ENCODE measurements at regions not wholly inside any gene's neighbourhood (a gene's known extent, or its start where the extent isn't known, plus 50 kb on each side); places are given as distances from the start of the nearest gene placed in this dataset.

DNA sequence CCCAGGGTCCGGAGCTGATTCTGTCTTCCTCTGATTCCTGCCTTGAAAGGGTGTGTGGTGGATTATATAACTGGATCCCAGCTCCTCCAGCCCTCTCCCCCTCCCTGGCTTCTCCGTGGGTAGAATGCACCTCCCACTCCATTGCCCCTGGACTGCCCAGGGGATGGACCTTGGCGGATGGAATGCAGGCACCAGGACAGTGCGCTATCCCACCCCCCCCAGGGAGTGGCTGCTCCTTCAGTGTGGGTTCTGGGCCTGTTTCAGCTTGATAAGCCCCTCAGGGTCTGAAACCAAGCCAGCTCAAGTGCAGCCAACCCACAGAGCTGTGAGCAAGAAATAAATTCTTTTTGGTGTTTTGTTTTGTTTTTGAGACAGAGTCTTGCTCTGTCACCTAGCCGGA, 112.4 kb upstream of the TMEM132D start:
- no peak overlapping the region for H3K4me3 ChIP-seq (ENCODE audit: low read depth, low read length)
- TF ChIP-seq, protein P1, sequence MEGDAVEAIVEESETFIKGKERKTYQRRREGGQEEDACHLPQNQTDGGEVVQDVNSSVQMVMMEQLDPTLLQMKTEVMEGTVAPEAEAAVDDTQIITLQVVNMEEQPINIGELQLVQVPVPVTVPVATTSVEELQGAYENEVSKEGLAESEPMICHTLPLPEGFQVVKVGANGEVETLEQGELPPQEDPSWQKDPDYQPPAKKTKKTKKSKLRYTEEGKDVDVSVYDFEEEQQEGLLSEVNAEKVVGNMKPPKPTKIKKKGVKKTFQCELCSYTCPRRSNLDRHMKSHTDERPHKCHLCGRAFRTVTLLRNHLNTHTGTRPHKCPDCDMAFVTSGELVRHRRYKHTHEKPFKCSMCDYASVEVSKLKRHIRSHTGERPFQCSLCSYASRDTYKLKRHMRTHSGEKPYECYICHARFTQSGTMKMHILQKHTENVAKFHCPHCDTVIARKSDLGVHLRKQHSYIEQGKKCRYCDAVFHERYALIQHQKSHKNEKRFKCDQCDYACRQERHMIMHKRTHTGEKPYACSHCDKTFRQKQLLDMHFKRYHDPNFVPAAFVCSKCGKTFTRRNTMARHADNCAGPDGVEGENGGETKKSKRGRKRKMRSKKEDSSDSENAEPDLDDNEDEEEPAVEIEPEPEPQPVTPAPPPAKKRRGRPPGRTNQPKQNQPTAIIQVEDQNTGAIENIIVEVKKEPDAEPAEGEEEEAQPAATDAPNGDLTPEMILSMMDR (IDR thresholded peaks at IDR 0.05; ENCODE audit: low read depth, low read length), result no peak
- DNase-seq (ENCODE audit: low read depth, low spot score), result no peak
- in situ Hi-C loops (cut with HindIII; ENCODE audit: low sequenced_read_pairs), result no loop called here

GRCh38 chr12:130016986-130017385, 113.2 kb upstream of the TMEM132D start:
- no peak overlapping the region for H3K4me3 ChIP-seq (ENCODE audit: low read depth, low read length)
- TF ChIP-seq, protein P1 (IDR thresholded peaks at IDR 0.05; ENCODE audit: low read depth, low read length), result no peak
- no peak for DNase-seq (ENCODE audit: low read depth, low spot score)
- in situ Hi-C loops (cut with HindIII; ENCODE audit: low sequenced_read_pairs), result no loop called here

DNA sequence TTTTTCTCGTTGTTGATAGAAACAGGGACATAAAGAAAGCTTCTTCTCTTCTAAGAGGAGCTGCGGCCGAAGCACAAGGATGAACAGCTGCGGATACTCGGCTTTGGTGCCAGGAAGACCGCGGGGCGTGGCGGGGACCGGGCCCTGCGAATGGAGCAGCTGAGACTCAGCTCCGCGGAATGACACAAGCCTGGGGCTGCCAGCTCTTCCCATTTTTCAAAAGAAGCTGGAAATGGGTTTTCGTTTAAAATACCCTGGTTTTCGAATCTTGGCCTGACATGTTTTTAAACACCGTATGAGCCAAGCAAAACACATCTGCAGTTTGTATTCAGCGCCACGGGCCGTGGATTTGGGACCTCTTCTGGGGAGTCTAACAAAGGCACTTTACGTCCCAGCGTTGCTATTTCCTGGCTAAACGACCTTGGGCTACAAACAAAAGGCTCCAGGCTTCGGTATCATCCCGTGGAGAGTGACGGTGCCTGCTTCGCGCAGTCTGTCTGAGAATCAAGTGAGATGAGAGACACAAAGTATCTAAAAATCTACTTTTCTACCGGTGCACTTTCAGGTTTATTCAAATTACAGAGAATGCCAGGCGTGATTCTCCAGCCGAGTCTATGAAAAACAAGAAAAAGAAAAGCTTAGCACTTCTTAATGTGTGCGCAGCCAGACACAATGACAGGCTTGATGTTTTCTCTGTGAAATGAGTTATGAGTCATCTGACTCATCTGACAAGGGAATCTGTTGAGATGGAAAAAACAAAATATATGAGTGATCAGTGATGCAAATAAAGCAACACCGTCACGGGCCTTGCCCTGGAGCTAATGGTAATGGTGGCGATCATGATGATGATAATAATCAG, 114.0 kb upstream of the TMEM132D start:
- in situ Hi-C loops (cut with HindIII; ENCODE audit: low sequenced_read_pairs), result no loop called here
- H3K4me3 ChIP-seq (ENCODE audit: low read depth, low read length), result no peak overlapping the region
- TF ChIP-seq, protein P1 (IDR thresholded peaks at IDR 0.05; ENCODE audit: low read depth, low read length), result no peak
- no peak for DNase-seq (ENCODE audit: low read depth, low spot score)

- DNase-seq (ENCODE audit: low read depth, low spot score), result no peak
- H3K4me3 ChIP-seq (ENCODE audit: low read depth, low read length), result no peak overlapping the region
- TF ChIP-seq, protein P1 (IDR thresholded peaks at IDR 0.05; ENCODE audit: low read depth, low read length), result no peak
- in situ Hi-C loops (cut with HindIII; ENCODE audit: low sequenced_read_pairs), result no loop called here
These were observed 114.8 kb upstream of the TMEM132D start for GRCh38 chr12:130018614-130019013.

DNA sequence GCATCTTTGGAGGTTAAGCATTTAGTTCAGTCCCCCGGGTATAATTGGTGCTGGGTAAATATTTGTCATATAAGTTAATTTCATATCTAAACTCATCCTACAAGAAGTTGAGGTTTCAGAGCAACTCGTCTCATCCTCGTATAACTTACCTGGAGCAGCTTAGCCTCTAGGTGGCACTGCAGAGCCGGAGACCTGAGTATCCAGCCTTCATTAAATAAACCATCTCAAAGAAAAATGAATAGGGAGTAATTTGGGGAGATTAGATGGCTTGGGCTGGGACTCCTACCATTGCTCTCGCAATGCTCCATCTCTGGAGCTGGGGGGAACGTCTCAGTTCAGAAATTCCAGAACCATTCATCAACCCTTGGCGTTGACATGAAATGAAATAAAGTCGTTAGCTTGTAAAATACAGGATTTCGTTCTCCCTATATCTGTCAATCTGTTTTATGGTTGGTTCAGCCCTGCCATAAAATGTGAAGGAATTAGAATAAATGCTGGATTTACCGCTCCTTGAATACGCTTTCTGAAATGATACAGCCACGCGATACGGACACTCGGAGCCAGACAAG, 122.9 kb upstream of the TMEM132D start:
- no peak for DNase-seq (ENCODE audit: low read depth, low spot score)
- TF ChIP-seq, protein P1 (IDR thresholded peaks at IDR 0.05; ENCODE audit: low read depth, low read length), result peak; percentile 63
- in situ Hi-C loops (cut with HindIII; ENCODE audit: low sequenced_read_pairs), result no loop called here

DNA sequence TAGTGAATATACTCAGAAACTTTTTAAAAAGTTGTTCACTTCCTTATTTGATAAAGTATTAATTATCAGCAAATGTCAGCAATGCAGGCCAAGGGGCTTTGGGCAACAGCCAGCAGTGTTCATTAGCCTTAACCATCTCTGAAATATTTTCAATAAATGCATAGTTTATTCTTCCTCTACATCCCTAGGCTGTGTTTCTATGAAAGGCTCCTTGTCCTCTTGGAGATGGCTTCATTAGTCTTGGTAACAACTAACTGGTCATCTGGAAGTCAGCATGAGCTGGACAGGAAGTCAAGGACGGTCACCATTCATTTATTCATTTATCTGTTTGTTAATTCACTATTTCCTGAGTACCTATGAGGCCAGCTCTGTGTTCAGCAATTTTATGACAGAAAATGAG, 124.0 kb upstream of the TMEM132D start:
- in situ Hi-C loops (cut with HindIII; ENCODE audit: low sequenced_read_pairs), result no loop called here
- no peak overlapping the region for H3K4me3 ChIP-seq (ENCODE audit: low read depth, low read length)
- DNase-seq (ENCODE audit: low read depth, low spot score), result no peak

More for the DNA sequence above, 122.9 kb upstream of the TMEM132D start:
- H3K4me3 ChIP-seq (ENCODE audit: low read depth, low read length), result no peak overlapping the region

More for the DNA sequence above, 124.0 kb upstream of the TMEM132D start:
- TF ChIP-seq, protein P1 (IDR thresholded peaks at IDR 0.05; ENCODE audit: low read depth, low read length), result no peak
